Thoracic aorta (tissue), 2 donors: ENCODE measurements at regions not wholly inside any gene's neighbourhood (a gene's known extent, or its start where the extent isn't known, plus 50 kb on each side); places are given as distances from the start of the nearest gene placed in this dataset.

Source experiments
- ATAC-seq: fragments of 150-250 bp; one replicate; pipeline ENCODE4 v1.8.0; 2017; ENCODE audit warnings: low read depth; ENCODE audit not compliant: insufficient number of reproducible peaks, low FRiP score
- DNase-seq: peaks from one replicate; pipeline ENCODE4 v3.0.0-alpha.2; 2020; ENCODE audit warnings: low spot score
- H3K27ac ChIP-seq, 2 donors: fragments of 200-600 bp; sonication (generic); 1 replicate in 1 of 2; 2 replicates in 1 of 2; pipeline ENCODE4 v1.5.1; 2016; ENCODE audit warnings: mild to moderate bottlenecking in 2 of 2, moderate library complexity in 2 of 2
- H3K27me3 ChIP-seq: fragments of 200-600 bp; sonication (generic); replicated peaks from 2 replicates; pipeline ENCODE4 v1.6.0; 2016; ENCODE audit warnings: mild to moderate bottlenecking; ENCODE audit not compliant: insufficient read depth
- H3K36me3 ChIP-seq: fragments of 200-600 bp; sonication (generic); one replicate; pipeline ENCODE4 v1.5.1; 2016
- H3K4me1 ChIP-seq, 2 donors: fragments of 200-600 bp; sonication (generic); 1 replicate in 1 of 2; 2 replicates in 1 of 2; pipeline versions ENCODE4 v1.5.1 to v1.6.0; 2016; ENCODE audit warnings: low read depth in 2 of 2, mild to moderate bottlenecking in 1 of 2; ENCODE audit not compliant: control insufficient read depth in 1 of 2
- H3K4me3 ChIP-seq: fragments of 200-600 bp; sonication (generic); 2 replicates; pipeline ENCODE4 v1.5.1; 2016; ENCODE audit warnings: mild to moderate bottlenecking
- H3K9me3 ChIP-seq: fragments of 200-600 bp; sonication (generic); 2 replicates; pipeline ENCODE4 v1.5.1; 2016
- CTCF ChIP-seq: fragments of 200-600 bp; sonication (generic); IDR thresholded peaks from one replicate; pipeline ENCODE4 v1.5.1; 2019; ENCODE audit warnings: antibody characterized with exemption

- Histone ChIP-seq H3K36me3 (no peaks in the 10 kb centered on the region), H3K4me1 (no peaks in the 10 kb centered on the region)
- DNase-seq: no peak
Measured at GRCh38 chr4:120589787-120590186, 332.7 kb downstream of the PRDM5 start.

DNA sequence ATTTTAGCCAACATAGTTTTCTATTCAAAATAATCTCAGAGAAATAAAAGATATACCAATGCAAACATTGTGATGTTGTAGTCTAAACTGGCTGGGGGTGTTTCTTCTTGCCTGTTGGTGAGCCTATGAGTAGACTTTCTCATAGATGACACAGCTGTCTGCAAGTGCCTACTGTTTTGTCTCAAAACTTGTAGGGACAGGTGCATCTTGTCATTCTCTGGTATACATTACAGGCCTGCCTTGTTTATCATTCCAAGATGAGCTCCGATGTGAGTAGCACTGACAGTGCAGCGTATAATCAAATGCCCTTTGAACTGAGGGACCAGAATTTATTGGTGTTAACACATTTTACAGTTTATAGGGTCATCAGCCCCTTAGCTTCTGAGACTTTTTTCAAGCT lies 353.8 kb downstream of the PRDM5 start:
- no peaks in the 10 kb centered on the region for H3K4me1 ChIP-seq
- H3K27ac ChIP-seq: no peak overlapping the region
- ATAC-seq (no peak), DNase-seq (no peak)
- no peaks in the 10 kb centered on the region for H3K9me3 ChIP-seq
- H3K36me3 ChIP-seq: no peaks in the 10 kb centered on the region
- no peaks in the 10 kb centered on the region for H3K27me3 ChIP-seq
- no peak overlapping the region for H3K4me3 ChIP-seq
- TF ChIP-seq CTCF: no peak

More at GRCh38 chr4:120589787-120590186, 332.7 kb downstream of the PRDM5 start:
- no peaks in the 10 kb centered on the region for H3K9me3 ChIP-seq
- no peak for ATAC-seq
- TF ChIP-seq CTCF: no peak
- no peaks in the 10 kb centered on the region for H3K27me3 ChIP-seq
- no peak overlapping the region for H3K4me3 ChIP-seq
- H3K27ac ChIP-seq: no peak overlapping the region

DNA sequence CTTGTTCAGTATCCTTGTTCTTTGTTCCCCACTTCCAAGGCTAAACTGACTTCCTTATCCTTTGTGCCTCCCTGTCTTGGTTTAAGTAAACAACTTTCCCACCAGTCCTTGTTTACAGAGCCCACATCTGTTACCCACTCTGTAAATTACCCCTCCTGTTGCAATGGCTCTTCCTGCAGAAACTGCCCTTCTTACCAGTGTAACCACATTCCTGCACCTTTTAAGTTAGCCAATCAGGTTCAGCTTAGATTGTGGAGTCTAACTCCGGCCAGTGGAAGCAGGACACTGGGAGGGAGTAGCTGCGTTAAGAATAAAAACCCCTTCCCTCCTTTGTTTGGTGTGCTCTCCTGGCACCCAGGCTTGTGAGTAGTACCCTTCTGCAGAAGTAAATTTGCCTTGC lies 360.9 kb downstream of the PRDM5 start:
- Histone ChIP-seq H3K9me3 (peaks cover 4% of the 10 kb centered on the region), H3K36me3 (no peaks in the 10 kb centered on the region), H3K27me3 (no peaks in the 10 kb centered on the region), H3K4me1 (no peaks in the 10 kb centered on the region), H3K4me3 (no peak overlapping the region), H3K27ac (no peak overlapping the region)
- ATAC-seq: no peak
- no peak for TF ChIP-seq CTCF
- no peak for DNase-seq

- no peak for TF ChIP-seq CTCF
- Histone ChIP-seq H3K4me1 (no peaks in the 10 kb centered on the region), H3K9me3 (peaks cover 4% of the 10 kb centered on the region), H3K27ac (no peak overlapping the region), H3K36me3 (no peaks in the 10 kb centered on the region), H3K27me3 (no peaks in the 10 kb centered on the region), H3K4me3 (no peak overlapping the region)
- DNase-seq: no peak
- ATAC-seq: no peak
Measured at GRCh38 chr4:120557372-120557771, 365.2 kb downstream of the PRDM5 start.

DNA sequence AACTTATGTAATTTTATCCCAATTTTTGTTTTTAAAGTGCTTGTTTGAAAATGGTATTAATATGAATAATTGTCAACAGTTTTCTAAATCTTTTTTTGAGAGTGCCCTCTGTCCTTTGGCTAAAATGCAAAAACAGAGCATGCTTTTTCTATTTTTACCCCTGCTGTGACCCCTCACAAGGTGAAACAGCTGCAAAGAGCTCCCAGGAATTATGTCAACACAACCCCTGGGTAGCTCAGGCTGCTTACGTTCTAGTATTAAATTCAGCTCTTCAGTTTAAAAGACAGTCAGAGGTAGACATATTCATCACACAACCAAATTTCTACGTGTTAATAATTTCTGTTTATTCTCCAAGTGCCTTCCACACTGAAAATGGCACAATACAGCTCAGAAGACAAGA lies 367.5 kb downstream of the PRDM5 start:
- ATAC-seq (no peak), DNase-seq (no peak)
- no peaks in the 10 kb centered on the region for H3K27me3 ChIP-seq
- H3K4me3 ChIP-seq: no peak overlapping the region
- no peak for TF ChIP-seq CTCF
- H3K36me3 ChIP-seq: no peaks in the 10 kb centered on the region
- H3K4me1 ChIP-seq: no peaks in the 10 kb centered on the region
- H3K9me3 ChIP-seq: no peaks in the 10 kb centered on the region
- H3K27ac ChIP-seq: no peak overlapping the region
